Ectodermal cell (in vitro differentiated cells): ENCODE measurements at regions not wholly inside any gene's neighbourhood (a gene's known extent, or its start where the extent isn't known, plus 50 kb on each side); places are given as distances from the start of the nearest gene placed in this dataset.

Source experiments
- H3K27ac ChIP-seq: 2 replicates; pipeline ENCODE4 v1.7.0; 2013; ENCODE audit warnings: mild to moderate bottlenecking, low read depth, low read length; ENCODE audit not compliant: insufficient read depth, poor library complexity, severe bottlenecking
- H3K27me3 ChIP-seq: 2 replicates; pipeline ENCODE4 v1.7.0; 2013; ENCODE audit warnings: mild to moderate bottlenecking, low read length; ENCODE audit not compliant: insufficient read depth, control insufficient read depth, poor library complexity, severe bottlenecking
- H3K36me3 ChIP-seq: one replicate; pipeline ENCODE4 v1.7.0; 2013; ENCODE audit warnings: low read length; ENCODE audit not compliant: control insufficient read depth, insufficient read depth
- H3K4me1 ChIP-seq: one replicate; pipeline ENCODE4 v1.7.0; 2013; ENCODE audit warnings: low read length; ENCODE audit not compliant: control insufficient read depth, insufficient read depth
- H3K4me3 ChIP-seq: 2 replicates; pipeline ENCODE4 v1.7.0; 2013; ENCODE audit warnings: low read depth, low read length, control low read depth; ENCODE audit not compliant: insufficient read depth
- H3K9me3 ChIP-seq: 2 replicates; pipeline ENCODE4 v1.7.0; 2013; ENCODE audit warnings: mild to moderate bottlenecking, low read length, moderate library complexity; ENCODE audit not compliant: control insufficient read depth
- WGBS, 2 experiments: methylation state at CpG; one replicate each; pipeline ENCODE4 v1.1.7; 2013; ENCODE audit warnings: missing lambda C conversion rate in 2 of 2; 5-methylcytosine and 5-hydroxymethylcytosine counted together

DNA sequence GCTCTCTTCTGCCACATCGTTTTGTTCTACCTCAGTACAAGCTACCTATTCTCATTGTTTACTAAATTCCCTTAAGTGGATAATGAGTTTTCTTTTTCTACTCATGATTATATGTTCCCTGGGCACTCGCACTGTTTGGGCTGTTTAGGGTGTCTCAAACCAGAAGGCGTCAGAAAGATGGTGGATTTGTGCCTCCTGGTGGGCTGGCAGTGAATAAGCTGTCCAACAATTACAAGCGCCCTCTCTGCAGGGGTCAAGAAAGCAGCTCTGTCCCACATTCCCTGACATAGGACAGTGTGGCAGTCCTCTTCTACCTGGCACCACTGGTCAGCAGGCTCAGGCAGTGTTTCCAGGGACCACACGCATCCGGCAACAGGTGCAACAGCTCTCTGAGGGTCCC lies 173.4 kb upstream of the PPP2R3A start:
- Histone ChIP-seq H3K27me3 (no peaks in the 10 kb centered on the region), H3K9me3 (no peaks in the 10 kb centered on the region), H3K4me1 (no peaks in the 10 kb centered on the region), H3K4me3 (no peak overlapping the region), H3K27ac (no peak overlapping the region), H3K36me3 (no peaks in the 10 kb centered on the region)
- 87 to 89% methylated on average over 5 to 6 of the region's 6 CpGs for WGBS, 2 experiments

DNA sequence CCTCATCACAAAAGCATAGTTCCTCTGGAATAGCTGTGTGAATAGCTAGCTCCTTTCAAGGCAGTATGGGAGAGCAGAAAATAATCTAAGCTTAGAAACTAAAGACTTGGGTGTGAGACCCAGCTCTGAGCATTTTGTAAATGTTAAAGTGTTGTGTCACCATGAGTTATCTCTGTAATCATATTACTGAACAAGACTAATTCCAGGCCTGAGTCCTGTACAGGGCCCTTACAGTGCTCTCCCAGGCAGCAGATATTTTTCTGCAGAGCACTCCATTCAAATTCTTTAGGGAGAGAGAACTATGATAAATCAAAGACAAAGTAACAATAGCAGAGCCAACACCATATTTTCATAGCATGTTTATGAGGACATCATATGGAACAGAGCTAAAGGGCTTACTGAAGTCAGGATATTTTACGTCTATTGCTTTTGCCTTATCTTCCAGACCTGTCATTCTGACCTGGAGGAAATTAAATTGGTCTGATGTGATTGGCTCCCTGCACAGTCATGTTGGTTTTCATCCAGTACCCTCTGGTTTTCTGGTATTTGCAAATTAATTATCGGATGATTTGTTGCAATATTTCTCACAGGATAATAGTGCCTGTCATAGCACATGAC lies 172.6 kb upstream of the PPP2R3A start:
- Histone ChIP-seq H3K36me3 (no peaks in the 10 kb centered on the region), H3K9me3 (no peaks in the 10 kb centered on the region), H3K4me1 (no peaks in the 10 kb centered on the region), H3K27me3 (no peaks in the 10 kb centered on the region), H3K4me3 (no peak overlapping the region), H3K27ac (no peak overlapping the region)
- 85 to 95% methylated on average over 2 of the region's 2 CpGs for WGBS, 2 experiments

DNA sequence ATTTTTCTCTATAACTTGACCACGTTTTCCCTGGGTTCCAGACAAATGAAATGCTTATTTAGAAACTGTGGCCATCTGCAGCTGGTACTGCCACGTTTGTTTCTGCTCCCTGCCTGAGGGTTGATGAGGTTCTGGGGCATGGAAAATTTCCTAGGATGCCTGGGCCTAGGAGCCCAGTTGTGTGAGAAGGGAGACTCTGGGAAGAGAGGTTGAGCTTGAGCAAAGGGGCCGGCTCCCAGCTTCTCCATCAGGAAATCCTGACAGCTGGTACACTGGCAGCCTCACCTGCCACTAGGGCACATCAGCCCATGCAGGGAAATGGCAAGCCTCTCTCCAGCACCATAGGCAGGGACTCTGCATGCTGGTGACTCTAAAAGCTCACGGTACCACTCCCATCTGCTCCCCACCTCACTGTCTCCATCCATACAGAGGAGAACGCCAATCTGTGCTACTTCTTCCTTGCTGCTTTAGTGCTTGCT lies 165.4 kb upstream of the PPP2R3A start:
- WGBS, 2 experiments = 90% methylated on average over 5 of the region's 5 CpGs
- H3K9me3 ChIP-seq = no peaks in the 10 kb centered on the region
- H3K4me3 ChIP-seq = no peak overlapping the region
- no peaks in the 10 kb centered on the region for H3K27me3 ChIP-seq
- H3K4me1 ChIP-seq = peaks cover 3% of the 10 kb centered on the region
- H3K36me3 ChIP-seq = no peaks in the 10 kb centered on the region
- H3K27ac ChIP-seq = no peak overlapping the region

DNA sequence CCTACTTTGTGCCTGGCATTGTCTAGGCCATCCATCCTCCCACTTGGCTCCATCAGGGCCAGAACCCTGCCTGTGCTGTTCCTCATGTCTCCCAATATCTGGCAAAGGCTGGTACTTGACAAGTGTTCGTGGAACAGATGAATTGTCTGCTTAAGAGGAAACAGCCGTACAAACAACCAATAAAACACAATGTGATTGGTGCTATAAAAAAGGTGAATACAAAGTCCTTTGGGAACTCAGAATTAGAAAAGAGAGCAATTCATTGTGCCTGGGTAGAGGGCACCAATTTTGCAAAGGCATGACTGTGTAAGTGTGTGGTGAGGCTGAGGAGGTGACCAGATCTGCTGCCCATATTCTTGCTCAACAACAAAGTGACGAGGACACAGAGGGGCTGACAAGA lies 164.5 kb upstream of the PPP2R3A start:
- no peaks in the 10 kb centered on the region for H3K9me3 ChIP-seq
- H3K36me3 ChIP-seq = no peaks in the 10 kb centered on the region
- no peak overlapping the region for H3K4me3 ChIP-seq
- 90 to 95% methylated on average over 3 of the region's 3 CpGs for WGBS, 2 experiments
- H3K4me1 ChIP-seq = peaks cover 4% of the 10 kb centered on the region
- no peak overlapping the region for H3K27ac ChIP-seq
- H3K27me3 ChIP-seq = no peaks in the 10 kb centered on the region

DNA sequence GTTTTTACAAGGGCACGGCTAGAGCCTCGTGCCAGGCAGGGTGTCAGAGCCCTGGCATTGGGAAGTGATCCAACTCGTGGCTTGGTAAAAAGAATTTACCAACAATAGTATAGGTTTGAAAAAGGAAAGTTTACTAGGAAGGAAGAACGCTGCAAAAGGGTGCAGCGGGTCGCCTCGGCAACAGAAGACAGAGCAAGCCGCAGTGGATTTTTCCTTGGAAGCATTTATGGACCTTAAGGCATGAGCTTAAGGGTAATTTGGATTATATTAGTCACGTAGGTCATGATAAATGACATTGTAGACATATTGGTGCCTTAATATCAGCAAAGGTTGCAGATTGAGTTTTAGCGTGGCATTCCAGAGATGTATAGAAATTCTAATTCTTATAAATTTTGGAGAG lies 163.4 kb upstream of the PPP2R3A start:
- H3K36me3 ChIP-seq = no peaks in the 10 kb centered on the region
- H3K9me3 ChIP-seq = no peaks in the 10 kb centered on the region
- WGBS, 2 experiments = 92 to 93% methylated on average over 10 of the region's 10 CpGs
- H3K27ac ChIP-seq = no peak overlapping the region
- H3K4me3 ChIP-seq = no peak overlapping the region
- peaks cover 12% of the 10 kb centered on the region for H3K4me1 ChIP-seq
- H3K27me3 ChIP-seq = no peaks in the 10 kb centered on the region

DNA sequence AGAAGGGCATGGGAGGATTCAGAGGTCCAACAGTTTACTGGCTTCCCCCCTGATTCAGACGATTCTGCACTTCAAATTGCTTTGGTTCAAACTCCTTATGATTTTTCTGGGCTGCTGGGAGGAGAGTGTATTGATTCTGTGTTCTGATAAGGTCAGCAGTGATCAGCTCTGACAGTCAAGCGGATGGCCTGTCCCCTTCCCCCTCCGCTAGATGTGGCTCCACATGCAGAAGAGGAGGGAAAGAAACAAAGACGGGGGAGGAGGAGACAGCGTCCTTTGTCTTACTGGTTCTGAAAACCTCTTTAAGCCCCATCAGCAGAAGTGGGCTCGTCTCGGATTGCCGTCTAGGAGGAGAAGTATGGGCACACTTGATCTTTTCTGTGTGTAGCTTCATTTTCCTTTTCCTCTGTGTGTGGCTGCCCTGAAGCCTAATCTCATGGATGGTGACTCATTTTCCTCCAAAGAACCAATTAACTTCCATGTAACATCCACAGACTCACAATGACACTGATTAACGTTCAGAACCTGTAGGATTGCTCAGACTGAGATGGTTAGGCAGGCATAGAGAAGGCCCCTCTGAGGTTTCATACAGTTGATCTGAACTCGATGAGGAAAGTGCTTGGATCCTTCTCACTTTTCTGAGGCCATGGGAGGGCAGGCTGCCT lies 162.4 kb upstream of the PPP2R3A start:
- Histone ChIP-seq H3K4me3 (no peak overlapping the region), H3K27me3 (no peaks in the 10 kb centered on the region), H3K4me1 (peaks cover 13% of the 10 kb centered on the region), H3K27ac (no peak overlapping the region), H3K36me3 (no peaks in the 10 kb centered on the region), H3K9me3 (no peaks in the 10 kb centered on the region)
- WGBS, 2 experiments = 73 to 79% methylated on average over 10 of the region's 10 CpGs

DNA sequence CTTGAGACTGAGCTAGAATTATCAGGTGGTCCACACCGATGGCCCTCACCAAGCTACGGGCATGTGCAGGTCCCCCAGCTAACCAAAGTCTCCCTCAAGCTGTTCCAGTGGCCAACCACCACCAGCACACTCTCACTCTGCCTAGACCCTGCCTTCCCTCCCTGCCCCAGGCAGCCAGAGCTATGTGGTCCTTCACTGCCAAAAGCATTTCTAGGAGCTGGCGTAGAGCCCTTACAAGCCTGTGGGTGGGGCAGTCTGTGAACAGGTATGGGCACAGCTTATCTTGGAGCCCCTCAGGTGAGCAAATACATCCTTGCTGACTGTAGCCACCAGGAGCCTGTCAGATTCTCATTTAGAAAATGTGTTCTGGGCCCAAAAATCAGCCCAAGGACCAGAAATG lies 159.8 kb upstream of the PPP2R3A start:
- Histone ChIP-seq H3K4me1 (peaks cover 16% of the 10 kb centered on the region), H3K36me3 (no peaks in the 10 kb centered on the region), H3K27me3 (no peaks in the 10 kb centered on the region), H3K27ac (no peak overlapping the region), H3K4me3 (no peak overlapping the region), H3K9me3 (no peaks in the 10 kb centered on the region)
- 92 to 94% methylated on average over 3 of the region's 3 CpGs for WGBS, 2 experiments

DNA sequence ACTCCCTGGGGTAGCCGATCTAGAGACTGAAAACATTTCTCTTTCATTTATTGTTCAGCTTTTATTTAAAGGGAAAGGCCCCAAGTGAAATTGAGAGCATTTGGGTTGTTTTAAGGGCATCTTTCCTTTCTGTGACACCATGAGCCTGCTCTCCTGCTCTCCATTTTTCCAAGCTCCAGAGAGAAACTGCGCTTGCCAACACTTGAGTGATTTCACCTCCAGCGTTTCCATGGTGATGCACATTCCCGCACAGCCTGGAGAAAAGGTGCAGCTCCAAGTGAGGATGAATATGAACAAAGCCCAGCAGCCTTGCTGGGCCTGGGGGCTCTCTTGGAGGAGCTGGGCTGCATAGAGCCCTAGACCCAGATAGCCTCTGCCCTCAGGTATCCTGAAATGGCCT lies 159.2 kb upstream of the PPP2R3A start:
- H3K27ac ChIP-seq = no peak overlapping the region
- peaks cover 16% of the 10 kb centered on the region for H3K4me1 ChIP-seq
- H3K36me3 ChIP-seq = no peaks in the 10 kb centered on the region
- no peaks in the 10 kb centered on the region for H3K9me3 ChIP-seq
- no peak overlapping the region for H3K4me3 ChIP-seq
- 87 to 88% methylated on average over 4 of the region's 4 CpGs for WGBS, 2 experiments
- H3K27me3 ChIP-seq = no peaks in the 10 kb centered on the region

DNA sequence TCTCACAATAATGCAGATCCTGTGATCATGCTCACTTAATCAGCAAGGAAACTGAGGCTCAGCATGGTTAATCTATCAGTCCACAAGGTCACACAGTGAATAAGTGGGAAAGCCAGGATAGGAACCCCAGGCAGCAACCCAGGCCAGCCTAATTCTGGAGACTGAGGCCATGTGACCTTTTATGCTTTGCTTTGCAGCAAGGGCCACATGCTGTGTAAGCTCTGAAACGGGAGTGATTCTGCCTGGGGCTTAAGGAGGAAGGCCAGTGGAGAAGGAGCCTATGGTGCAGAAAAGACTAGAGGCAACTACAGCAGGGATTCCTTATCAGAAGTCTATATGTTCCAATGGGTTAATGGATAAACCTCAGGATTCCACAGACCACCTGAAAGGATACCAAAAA lies 157.6 kb upstream of the PPP2R3A start:
- Histone ChIP-seq H3K27ac (no peak overlapping the region), H3K27me3 (no peaks in the 10 kb centered on the region), H3K36me3 (no peaks in the 10 kb centered on the region), H3K9me3 (no peaks in the 10 kb centered on the region), H3K4me3 (no peak overlapping the region), H3K4me1 (peaks cover 16% of the 10 kb centered on the region)
- WGBS, 2 experiments = 0 to 6% methylated on average over 1 of the region's 1 CpG

DNA sequence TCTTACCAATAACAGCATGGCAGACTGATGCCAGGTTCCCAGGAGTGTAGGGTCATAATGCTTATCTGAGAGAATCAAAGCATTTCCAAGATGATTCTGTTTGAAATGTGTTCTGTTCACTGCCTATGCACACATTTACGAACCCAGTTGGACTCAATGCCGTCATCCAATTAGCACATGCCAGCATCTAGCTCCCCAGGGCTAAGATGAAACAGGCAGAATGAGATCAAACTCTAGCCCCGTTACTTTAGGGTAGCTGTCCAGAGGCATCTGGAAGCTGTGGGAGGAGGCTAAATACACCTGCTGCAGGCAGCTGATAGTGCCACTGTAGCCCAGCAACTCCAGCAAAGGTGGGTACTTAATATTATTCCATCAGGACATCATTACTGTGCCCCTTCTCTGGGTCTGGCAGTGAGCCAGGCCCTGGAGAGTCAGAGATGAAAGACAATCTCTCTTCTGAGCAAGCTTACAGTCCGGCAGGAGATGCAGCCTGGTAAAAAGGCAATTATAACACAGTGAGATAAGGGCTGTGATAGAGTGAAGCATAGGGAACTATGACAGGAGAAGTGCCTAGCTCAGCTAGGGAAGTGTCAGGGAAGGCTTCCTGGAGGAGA lies 156.4 kb upstream of the PPP2R3A start:
- WGBS, 2 experiments = 90 to 91% methylated on average over 4 of the region's 4 CpGs
- Histone ChIP-seq H3K9me3 (no peaks in the 10 kb centered on the region), H3K4me3 (no peak overlapping the region), H3K4me1 (peaks cover 14% of the 10 kb centered on the region), H3K36me3 (no peaks in the 10 kb centered on the region), H3K27me3 (no peaks in the 10 kb centered on the region), H3K27ac (no peak overlapping the region)
